GM21381 (cell line): ENCODE measurements at regions not wholly inside any gene's neighbourhood (a gene's known extent, or its start where the extent isn't known, plus 50 kb on each side); places are given as distances from the start of the nearest gene placed in this dataset.
A peak's percentile ranks its signal among the peaks of the same experiment; 100 is the strongest.
"Not testable (repeated sequence)": the region's sequence is repeated elsewhere in the genome, so short reads cannot be mapped to it uniquely, and the experiment has no call there.

Experiments
- ATAC-seq: cut with Tn5 transposase; IDR thresholded peaks from one replicate; pipeline ENCODE4 v1.9.1; 2021; ENCODE audit warnings: mild to moderate bottlenecking, moderate library complexity; ENCODE audit not compliant: unreplicated experiment

GRCh38 chr4:108466936-108467902 is 153.2 kb upstream of the RPL34 start:
- ATAC-seq = peak; percentile 96

GRCh38 chr4:108465886-108466500 is 154.4 kb upstream of the RPL34 start:
- no peak for ATAC-seq

GRCh38 chr4:108458681-108459080 is 161.7 kb upstream of the RPL34 start:
- no peak for ATAC-seq

GRCh38 chr4:108454227-108454626 is 166.1 kb upstream of the RPL34 start:
- ATAC-seq = no peak

- no peak for ATAC-seq
Observed at GRCh38 chr4:108453366-108453765, 167.0 kb upstream of the RPL34 start.

- no peak for ATAC-seq
Observed at GRCh38 chr4:108450236-108450898, 170.0 kb upstream of the RPL34 start.

- no peak for ATAC-seq
Observed at GRCh38 chr4:108449129-108449528, 171.2 kb upstream of the RPL34 start.

- ATAC-seq = no peak
Observed at GRCh38 chr4:108446556-108446955, 173.8 kb upstream of the RPL34 start.

GRCh38 chr4:108445716-108446115 is 174.7 kb upstream of the RPL34 start:
- no peak for ATAC-seq

GRCh38 chr4:108443585-108443984 is 176.8 kb upstream of the RPL34 start:
- no peak for ATAC-seq

- no peak for ATAC-seq
Observed at GRCh38 chr4:108433832-108434231, 186.5 kb upstream of the RPL34 start.

- not testable (repeated sequence) for ATAC-seq
Observed at GRCh38 chr4:108433394-108433793, 187.0 kb upstream of the RPL34 start.

GRCh38 chr4:108432418-108432817 is 188.0 kb upstream of the RPL34 start:
- ATAC-seq = no peak

- ATAC-seq = no peak
Observed at GRCh38 chr4:108431986-108432385, 188.4 kb upstream of the RPL34 start.

- no peak for ATAC-seq
Observed at GRCh38 chr4:108430921-108431320, 189.5 kb upstream of the RPL34 start.

GRCh38 chr4:108429662-108430061 is 190.7 kb upstream of the RPL34 start:
- no peak for ATAC-seq

GRCh38 chr4:108428923-108429322 is 191.5 kb upstream of the RPL34 start:
- no peak for ATAC-seq

GRCh38 chr4:108427946-108428485 is 192.4 kb upstream of the RPL34 start:
- ATAC-seq = no peak

GRCh38 chr4:108426493-108426892 is 193.9 kb upstream of the RPL34 start:
- no peak for ATAC-seq

- no peak for ATAC-seq
Observed at GRCh38 chr4:108425988-108426387, 194.4 kb upstream of the RPL34 start.

- no peak for ATAC-seq
Observed at GRCh38 chr4:108417923-108418322, 202.5 kb upstream of the RPL34 start.
